Left renal pelvis (tissue), 4 donors: ENCODE measurements at regions not wholly inside any gene's neighbourhood (a gene's known extent, or its start where the extent isn't known, plus 50 kb on each side); places are given as distances from the start of the nearest gene placed in this dataset.

ENCODE experiments used
- DNase-seq, 4 donors: peaks; one replicate each; pipeline ENCODE4 v3.0.0-alpha.2; 2013; ENCODE audit warnings: low read depth in 4 of 4, low spot score in 3 of 4

DNA sequence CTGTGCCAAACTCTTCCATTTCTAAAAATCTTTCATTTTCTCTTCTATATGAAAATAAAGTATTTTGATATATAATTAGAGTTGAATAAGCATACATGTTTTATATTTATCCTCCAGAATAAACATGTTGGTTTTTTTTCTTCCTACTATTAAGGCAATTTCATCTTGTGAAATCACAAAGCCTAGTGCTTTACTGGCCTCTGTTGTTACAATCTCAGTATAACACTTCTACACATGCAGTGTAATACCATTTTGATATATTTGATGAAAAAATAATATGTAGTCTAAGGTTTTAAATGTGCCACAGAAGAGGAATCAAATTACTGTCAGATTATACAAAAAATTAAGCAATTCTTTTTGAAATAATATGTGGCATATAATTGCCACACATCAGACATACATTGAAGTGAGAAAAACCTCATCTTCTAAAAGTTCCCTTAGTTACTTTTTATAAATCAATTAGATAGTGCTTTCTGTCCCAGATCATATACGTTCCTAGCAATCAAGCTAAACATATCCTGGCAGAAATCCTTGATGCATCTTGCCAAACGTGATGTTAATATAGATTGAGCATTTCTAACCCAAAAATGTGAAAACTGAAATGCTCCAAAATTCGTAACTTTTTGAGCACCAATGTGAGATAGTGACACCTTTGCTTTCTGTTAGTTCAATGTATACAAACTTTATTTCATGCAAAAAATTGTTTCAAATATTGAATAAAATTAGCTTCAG lies 225.1 kb upstream of the MANEA start:
- no peak for DNase-seq

DNA sequence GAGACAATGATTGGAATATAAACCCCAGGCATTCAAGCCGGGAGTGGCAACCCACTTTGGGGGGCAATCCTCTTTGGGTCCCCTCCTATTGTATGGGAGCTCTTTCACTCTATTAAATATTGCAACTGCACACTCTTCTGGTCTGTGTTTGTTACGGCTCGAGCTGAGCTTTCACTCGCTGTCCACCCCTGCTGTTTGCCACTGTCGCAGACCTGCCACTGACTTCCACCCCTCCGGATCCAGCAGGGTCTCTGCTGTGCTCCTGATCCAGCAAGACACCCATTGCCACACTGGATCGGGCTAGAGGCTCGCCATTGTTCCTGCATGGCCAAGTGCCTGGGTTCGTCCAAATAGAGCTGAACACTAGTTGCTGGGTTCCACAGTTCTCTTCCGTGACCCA lies 222.8 kb upstream of the MANEA start:
- no peak for DNase-seq

DNA sequence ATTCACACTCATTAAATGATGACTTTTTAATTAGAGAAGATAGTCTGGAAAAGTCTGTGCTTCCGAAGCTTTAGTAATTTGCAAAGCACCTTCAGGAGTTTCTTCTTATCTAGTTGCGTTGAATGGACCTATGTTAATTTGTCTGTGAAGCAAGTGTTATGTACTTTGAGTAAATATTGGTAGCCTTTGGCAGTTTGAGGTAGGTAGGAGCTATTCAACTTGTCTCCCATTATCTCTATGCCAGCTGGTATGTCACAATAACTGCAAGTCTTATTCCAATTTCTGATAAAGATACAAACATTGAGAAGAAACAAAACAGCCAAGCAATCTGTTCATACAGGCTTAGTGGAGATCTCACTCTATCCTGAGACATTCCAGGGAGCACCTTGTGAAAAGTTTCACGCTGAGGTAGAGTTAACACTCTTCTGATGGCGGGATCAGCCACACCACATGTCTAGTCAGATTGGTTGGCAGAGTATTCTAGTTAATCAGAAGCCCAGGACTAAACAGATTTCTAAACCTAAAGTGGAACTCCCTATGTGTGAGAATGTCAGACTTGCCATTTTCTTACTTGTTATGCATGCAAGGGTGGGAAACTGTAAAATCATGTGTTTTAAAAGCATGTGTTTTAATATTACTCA lies 219.8 kb upstream of the MANEA start:
- DNase-seq, result no peak

GRCh38 chr6:95364016-95364604 lies 213.2 kb upstream of the MANEA start:
- DNase-seq, result peak in 1 of 4 donors; percentile 6

GRCh38 chr6:95365454-95365853 lies 211.9 kb upstream of the MANEA start:
- no peak for DNase-seq

DNA sequence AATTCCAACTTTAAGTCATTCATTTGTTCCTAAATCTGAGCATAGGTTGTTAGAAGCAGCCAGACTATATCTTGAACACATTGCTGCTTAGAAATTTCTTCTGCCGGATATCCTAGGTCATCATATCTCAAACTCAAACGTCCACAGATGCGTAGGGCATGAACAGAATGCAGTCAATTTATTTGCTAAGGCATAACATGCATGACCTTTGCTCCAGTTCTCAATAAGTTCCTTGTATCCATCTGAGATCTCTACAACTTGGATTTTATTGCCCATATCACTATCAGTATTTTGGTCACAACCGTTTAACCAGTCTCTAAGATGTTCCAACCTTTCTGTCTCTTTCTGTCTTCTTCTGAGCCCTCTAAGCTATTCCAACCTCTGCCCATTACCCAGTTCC lies 210.9 kb upstream of the MANEA start:
- DNase-seq, result no peak

GRCh38 chr6:95383878-95384277 lies 193.5 kb upstream of the MANEA start:
- no peak for DNase-seq

- no peak for DNase-seq
Measured at GRCh38 chr6:95384988-95385387, 192.3 kb upstream of the MANEA start.

DNA sequence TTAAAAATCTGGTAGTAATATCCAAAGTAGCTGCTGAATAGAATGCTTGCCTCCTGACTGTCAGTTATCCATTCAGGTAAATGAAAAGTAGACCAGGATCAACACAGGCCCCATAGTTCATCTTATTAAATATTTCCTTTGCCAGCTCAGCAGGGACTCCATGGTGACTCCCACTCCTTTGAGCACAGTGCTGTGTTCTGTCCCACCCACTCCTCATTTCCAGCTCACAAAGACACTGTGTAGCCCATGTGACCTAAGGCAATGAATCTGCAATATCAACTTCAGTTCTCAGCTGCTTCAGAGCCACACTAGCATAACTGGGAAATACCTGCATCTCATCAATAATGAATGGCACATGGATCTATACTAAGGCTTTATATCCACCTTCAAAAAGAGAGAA lies 189.5 kb upstream of the MANEA start:
- no peak for DNase-seq

DNA sequence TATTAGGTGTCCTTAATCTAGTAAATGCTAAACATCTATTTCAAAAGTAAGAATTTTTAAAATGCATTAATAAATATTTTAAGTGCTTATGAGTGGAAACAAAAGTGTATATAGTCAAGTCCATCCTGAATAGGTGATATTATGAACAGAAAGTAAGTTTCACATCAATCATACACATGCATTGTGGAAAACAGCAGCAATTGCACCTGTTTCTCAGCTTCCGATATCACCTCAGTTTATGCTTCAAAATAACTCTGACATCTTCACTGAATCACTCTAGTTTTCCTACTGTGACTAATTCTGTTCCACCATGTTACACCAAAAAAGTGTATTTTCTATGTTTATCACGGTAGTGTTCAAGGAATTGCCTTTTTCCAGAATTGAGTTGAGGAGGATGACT lies 172.6 kb upstream of the MANEA start:
- DNase-seq, result no peak

- DNase-seq, result no peak
Measured at GRCh38 chr6:95408111-95408510, 169.2 kb upstream of the MANEA start.

- no peak for DNase-seq
Measured at GRCh38 chr6:95410168-95410567, 167.2 kb upstream of the MANEA start.

GRCh38 chr6:95413789-95414188 lies 163.5 kb upstream of the MANEA start:
- no peak for DNase-seq

- DNase-seq, result no peak
Measured at GRCh38 chr6:95417856-95418255, 159.5 kb upstream of the MANEA start.

DNA sequence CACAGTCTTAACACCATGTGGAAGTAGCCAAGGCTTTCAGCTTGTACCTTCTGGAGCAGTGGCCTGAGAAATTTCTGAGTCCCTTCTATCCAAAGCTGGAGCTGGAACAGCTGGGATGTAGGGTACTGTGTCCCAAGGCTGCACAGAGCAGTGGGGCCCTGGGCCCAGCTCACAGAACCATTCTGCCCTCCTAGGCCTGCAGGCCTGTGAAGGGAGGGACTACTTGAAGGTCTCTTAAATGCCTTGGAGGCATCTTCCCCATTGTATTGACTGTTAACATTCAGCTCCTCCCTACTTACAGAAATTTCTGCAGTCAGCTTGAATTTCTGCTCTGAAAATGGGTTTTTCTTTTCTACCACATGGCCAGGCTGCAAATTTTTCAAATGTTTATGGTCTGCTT lies 156.5 kb upstream of the MANEA start:
- DNase-seq, result no peak

DNA sequence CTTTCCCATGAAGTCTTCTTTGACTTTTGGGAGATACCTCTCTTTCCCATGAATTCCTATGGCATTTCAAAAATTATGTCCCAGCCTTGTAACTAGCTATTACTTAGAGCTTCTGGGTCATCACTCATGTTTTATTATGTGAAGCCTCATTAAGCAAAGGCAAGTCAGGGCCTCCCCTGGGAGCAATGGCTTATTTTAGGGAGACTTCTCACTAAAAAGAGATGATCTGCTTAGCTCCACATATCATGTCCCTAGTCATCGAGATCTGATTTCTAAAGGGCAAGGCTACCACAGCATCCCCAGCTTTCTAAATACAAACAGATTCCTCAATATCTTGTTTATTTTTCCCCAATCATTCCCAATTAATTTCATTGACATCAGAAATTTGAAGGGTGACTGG lies 154.0 kb upstream of the MANEA start:
- peak in 1 of 4 donors; percentile 7 for DNase-seq

GRCh38 chr6:95431637-95432228 lies 145.6 kb upstream of the MANEA start:
- peak in 1 of 4 donors; percentile 1 for DNase-seq

- DNase-seq, result no peak
Measured at GRCh38 chr6:95439741-95440140, 137.6 kb upstream of the MANEA start.

DNA sequence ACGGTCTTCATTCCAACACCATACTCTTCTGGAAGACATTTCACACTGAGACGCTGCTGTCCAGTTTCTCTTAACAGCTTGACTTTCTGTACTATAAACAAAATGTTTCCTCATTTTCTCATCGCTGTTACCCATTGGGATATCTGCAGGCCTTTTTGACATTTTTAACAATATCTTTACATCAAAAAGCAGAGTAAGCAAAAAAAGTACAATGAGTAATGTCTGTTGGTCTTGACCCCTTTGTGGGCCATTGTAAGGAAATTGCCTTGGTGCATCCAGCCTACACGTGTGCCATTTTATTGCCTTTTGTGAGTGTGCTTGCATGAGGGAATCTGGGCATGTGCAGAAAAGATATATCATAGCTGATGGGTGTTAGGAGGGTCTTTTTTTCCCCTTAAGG lies 129.1 kb upstream of the MANEA start:
- DNase-seq, result no peak

DNA sequence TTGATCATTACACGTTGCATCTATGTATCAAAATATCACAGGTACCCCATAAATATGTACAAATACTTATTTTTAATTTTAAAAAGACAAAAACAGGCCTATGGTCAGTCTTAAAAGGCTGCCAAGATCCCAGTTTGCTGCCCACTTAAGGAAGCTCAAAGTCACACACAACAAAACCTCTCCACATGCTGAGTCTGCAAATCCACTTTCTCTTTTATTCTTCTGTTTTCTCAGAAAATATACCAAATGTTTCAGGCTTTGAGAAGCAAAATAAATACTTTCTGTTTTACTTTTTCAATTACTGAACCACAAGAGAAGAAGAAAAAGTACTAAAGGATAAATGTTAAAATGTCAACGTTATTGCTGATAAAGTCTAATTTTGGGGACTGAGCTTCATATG lies 107.8 kb upstream of the MANEA start:
- DNase-seq, result no peak

- DNase-seq, result no peak
Measured at GRCh38 chr6:95478941-95479340, 98.4 kb upstream of the MANEA start.

DNA sequence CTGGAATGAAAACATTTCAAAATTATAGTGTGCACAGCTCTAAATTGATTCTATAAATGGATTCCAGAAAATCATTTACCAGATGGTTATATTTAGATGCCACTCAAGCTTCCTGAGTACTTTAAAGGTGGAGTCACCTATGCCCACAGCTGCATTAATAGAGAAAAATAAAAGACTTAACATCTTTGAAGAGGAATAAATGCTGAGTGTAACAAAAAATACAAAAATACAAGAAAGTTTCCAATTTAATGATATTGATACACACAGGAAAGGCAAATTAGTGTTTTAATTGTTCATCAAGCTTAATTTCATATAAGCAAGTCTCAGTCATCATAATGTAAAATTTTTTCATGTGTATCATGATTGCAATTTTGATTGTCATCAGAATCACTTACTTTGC lies 89.5 kb upstream of the MANEA start:
- DNase-seq, result no peak
